GM12892 (cell line): ENCODE measurements at regions not wholly inside any gene's neighbourhood (a gene's known extent, or its start where the extent isn't known, plus 50 kb on each side); places are given as distances from the start of the nearest gene placed in this dataset.

ENCODE experiments used
- POLR2A ChIP-seq: IDR thresholded peaks from 2 replicates; pipeline ENCODE4 v1.6.1; 2011; ENCODE audit warnings: low read depth, low read length, control low read depth
- POLR2AphosphoS5 ChIP-seq: IDR thresholded peaks from 2 replicates; pipeline ENCODE4 v1.6.1; 2011; ENCODE audit warnings: low read depth, low read length, control low read depth

DNA sequence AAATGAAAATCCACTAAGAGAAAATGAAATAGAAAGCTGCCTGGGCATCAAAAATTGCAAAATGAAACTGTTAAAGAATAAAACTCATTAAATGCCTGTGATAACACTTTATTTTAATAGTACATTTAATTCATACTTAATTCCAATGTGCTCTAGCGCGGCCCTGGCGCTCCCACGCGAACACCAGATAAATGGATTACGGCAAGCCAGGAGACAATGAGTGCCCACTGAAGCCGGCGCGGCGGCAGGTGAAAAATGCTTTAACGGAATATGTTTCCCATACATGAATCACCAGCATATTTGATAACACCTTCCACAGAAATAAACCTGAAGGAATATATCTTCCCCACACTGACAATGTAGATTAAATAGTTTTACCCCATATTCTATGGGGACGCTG lies 245.5 kb downstream of the RBFOX3 start:
- no peak for TF ChIP-seq POLR2A
- no peak for TF ChIP-seq POLR2AphosphoS5
